GM12864 (cell line): ENCODE measurements at regions not wholly inside any gene's neighbourhood (a gene's known extent, or its start where the extent isn't known, plus 50 kb on each side); places are given as distances from the start of the nearest gene placed in this dataset.

Experiments
- DNase-seq: peaks from one replicate; pipeline ENCODE4 v3.0.0-alpha.2; 2011; ENCODE audit warnings: low read depth
- H3K4me3 ChIP-seq: 2 replicates; pipeline ENCODE4 v1.5.1; 2011; ENCODE audit warnings: mild to moderate bottlenecking, low read depth, low read length, control low read depth
- TF ChIP-seq, protein P1 (sequence below): IDR thresholded peaks from 2 replicates; pipeline ENCODE4 v1.5.1; 2011; ENCODE audit warnings: low read depth, mild to moderate bottlenecking, moderate library complexity, low read length, control low read depth, inconsistent platforms; ENCODE audit errors: missing control alignments

DNA sequence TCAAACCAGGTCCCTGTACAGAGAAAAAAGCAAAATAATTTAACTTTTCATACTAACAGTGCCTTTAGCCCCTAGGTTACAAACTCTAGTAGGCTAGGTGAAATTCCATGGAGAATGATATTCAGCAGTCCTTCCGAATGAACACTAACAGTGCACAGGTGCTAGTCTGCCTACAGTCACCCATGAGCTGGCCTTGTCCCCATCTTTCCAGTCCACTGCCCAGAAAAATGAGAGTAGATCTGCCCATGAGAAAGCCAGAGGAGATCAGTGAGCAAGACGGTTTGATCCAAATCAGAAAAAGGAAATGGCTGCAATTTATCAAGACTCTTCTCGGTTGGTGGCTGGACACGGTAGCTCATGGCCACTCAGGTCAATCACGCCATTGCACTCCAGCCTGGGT is 524.9 kb downstream of the FGF9 start:
- no peak for DNase-seq
- no peak overlapping the region for H3K4me3 ChIP-seq
- TF ChIP-seq, protein P1, sequence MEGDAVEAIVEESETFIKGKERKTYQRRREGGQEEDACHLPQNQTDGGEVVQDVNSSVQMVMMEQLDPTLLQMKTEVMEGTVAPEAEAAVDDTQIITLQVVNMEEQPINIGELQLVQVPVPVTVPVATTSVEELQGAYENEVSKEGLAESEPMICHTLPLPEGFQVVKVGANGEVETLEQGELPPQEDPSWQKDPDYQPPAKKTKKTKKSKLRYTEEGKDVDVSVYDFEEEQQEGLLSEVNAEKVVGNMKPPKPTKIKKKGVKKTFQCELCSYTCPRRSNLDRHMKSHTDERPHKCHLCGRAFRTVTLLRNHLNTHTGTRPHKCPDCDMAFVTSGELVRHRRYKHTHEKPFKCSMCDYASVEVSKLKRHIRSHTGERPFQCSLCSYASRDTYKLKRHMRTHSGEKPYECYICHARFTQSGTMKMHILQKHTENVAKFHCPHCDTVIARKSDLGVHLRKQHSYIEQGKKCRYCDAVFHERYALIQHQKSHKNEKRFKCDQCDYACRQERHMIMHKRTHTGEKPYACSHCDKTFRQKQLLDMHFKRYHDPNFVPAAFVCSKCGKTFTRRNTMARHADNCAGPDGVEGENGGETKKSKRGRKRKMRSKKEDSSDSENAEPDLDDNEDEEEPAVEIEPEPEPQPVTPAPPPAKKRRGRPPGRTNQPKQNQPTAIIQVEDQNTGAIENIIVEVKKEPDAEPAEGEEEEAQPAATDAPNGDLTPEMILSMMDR: no peak

GRCh38 chr13:22196777-22197176 is 525.9 kb downstream of the FGF9 start:
- H3K4me3 ChIP-seq: no peak overlapping the region
- TF ChIP-seq, protein P1: no peak
- no peak for DNase-seq

DNA sequence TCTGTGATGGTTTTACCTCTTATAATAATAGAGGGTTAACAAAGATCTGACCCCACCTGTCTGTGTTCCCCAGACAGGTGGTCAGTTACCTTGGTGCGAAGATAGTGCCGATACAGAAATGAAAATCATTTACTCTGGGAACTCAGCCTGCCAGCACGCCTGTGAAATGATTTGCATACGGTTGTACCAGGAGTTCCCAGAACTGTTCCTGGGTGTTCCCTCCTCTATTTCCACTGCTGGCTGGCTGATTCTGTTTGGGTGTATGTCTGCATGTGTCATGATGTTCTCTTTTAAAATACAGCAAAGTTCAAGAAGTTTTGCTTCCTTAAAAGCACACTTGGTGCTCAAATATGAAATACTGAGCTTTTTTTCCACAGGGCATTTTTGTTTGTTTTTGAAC is 527.1 kb downstream of the FGF9 start:
- TF ChIP-seq, protein P1: no peak
- no peak overlapping the region for H3K4me3 ChIP-seq
- no peak for DNase-seq

GRCh38 chr13:22198641-22199217 is 527.9 kb downstream of the FGF9 start:
- no peak for DNase-seq
- H3K4me3 ChIP-seq: no peak overlapping the region
- TF ChIP-seq, protein P1: no peak

GRCh38 chr13:22200440-22200839 is 529.6 kb downstream of the FGF9 start:
- TF ChIP-seq, protein P1: no peak
- no peak for DNase-seq
- no peak overlapping the region for H3K4me3 ChIP-seq

DNA sequence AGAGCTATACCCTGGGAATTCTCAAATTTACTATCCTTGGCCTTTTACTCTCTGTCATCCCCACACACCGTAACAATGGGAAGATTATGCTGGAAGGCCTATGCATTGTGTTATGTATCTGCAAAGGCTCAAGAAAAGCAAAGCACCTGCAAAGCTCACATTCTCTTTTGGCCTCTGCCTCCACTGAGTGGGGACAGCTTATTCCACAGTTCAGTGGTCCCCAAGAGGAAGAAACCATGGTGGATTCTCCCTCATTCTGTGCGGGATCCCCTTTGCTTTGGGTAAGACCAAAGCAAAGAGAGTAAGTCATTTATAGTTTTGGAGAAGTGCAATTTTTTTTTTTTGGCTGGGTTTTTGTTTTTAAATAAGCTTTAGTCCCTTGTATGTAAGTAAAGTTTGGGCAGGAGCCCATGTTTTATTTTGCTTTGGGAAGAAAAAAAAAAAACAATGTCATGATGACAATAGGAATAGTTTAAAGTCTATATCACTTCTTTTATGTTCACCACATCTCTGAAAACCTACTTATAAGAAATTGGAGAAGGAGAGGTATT is 530.6 kb downstream of the FGF9 start:
- TF ChIP-seq, protein P1: no peak
- H3K4me3 ChIP-seq: no peak overlapping the region

DNA sequence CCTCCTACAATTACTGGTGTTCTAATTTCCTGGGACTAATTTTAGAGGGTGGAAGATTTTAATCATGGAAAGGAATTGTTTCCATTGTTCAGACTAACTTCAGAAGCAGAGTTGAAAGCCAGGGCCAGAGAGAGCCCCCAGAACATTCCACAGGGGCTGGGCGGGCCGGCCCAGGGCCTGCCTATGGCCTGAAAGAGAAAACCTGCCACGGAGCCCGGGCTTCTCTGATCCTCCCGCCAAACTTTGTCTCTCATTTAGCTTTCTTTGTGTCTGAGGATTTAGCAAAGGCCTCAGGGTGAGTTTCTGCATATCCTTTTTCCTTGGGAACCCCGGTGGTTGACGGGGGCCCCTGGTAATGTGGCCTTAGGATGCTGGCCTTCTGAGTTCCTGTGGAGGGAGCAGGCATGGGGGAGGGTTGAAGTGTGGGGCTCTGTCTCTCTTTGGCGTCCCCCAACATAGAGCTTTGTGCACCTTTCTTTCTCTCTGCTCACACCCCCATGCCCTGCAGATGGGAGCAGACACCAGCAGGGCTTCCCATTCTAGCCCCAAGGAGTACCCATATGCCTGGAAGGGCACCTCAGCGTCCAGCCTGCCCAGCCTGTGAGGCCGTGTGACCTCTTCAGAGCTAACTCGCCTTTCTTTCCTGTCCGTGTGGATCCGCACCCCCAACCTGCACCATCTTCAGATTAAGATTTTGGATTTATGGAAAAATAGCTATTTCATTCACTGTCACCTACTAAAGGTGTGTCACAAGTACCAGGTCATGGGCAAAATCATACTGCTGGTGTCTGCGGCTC is 539.5 kb downstream of the FGF9 start:
- H3K4me3 ChIP-seq: no peak overlapping the region
- TF ChIP-seq, protein P1: no peak
- no peak for DNase-seq

More for the DNA sequence above, 530.6 kb downstream of the FGF9 start:
- DNase-seq: no peak
